Activated CD4-positive, alpha-beta T cell treated with anti-CD3 and anti-CD28 coated beads, Interleukin-10, Interleukin-2, amounts not matched to agents 100 ng/mL and 50 ng/mL, durations not matched to agents 16 hours and 8 hours (primary cell): ENCODE measurements at regions not wholly inside any gene's neighbourhood (a gene's known extent, or its start where the extent isn't known, plus 50 kb on each side); places are given as distances from the start of the nearest gene placed in this dataset.

Experiments used
- DNase-seq: peaks from one replicate; pipeline ENCODE4 v3.0.0-alpha.2; 2020

GRCh38 chr1:177567393-177567792, 396.6 kb downstream of the BRINP2 start:
- no peak for DNase-seq

GRCh38 chr1:177566495-177566894, 395.7 kb downstream of the BRINP2 start:
- DNase-seq = no peak

- DNase-seq = no peak
Observed at GRCh38 chr1:177561436-177561835, 390.7 kb downstream of the BRINP2 start.

- no peak for DNase-seq
Observed at GRCh38 chr1:177558372-177558771, 387.6 kb downstream of the BRINP2 start.

- DNase-seq = no peak
Observed at GRCh38 chr1:177556163-177556562, 385.4 kb downstream of the BRINP2 start.

DNA sequence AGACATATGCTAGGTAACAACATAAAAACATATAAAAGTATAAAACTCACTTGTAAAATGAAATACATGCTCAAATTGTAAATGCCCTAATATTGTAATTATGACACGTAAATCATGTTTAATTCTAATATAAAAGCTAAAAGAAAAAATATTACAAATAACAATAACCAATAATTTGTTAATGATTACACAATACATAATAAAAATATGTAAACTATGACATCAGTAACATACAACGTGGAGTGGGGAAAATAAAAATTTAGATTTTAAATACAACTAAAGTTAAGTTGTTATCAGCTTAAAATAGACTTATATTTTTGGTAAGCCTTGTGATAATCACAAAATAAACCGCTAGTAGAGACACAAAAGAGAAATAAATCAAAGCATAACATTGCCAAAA, 376.4 kb downstream of the BRINP2 start:
- DNase-seq = no peak

DNA sequence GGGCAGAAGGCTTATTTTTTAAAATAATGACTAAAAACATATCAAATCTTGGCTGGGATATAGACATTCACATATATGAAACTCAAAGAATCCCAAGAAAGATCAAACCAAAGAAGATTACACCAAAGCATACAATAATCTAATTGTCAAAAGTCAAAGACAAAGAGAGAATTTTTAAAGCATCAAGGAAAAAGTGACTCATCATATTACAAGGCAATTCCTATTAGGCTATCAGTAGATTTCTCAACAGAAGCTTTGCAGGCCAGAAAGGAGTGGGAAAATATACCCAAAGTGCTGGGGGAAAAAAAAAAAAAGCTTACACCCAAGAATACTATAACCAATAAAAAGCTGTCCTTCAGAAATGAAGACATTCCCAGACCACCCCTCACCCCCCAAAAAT, 375.6 kb downstream of the BRINP2 start:
- no peak for DNase-seq

DNA sequence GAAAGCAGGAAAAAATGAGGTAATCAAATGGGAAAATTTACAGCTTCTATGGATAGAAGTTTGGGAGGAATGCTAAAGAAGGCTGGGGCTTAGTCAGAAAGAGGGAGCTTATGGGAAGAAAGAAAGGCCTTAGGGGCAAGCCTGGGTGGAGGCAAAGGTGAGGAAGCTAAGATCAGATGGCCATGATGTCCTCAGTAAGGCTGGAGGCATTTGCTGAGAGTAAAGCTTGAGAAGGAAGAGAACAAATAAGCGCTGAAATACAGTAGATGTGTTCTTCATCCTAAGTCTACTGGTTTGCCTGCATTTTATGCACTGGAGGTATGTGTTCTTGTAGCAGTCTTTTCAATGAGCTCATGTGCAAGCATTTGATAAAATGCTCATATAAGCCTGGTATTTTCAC, 355.4 kb downstream of the BRINP2 start:
- no peak for DNase-seq

- no peak for DNase-seq
Observed at GRCh38 chr1:177525176-177525575, 354.4 kb downstream of the BRINP2 start.

DNA sequence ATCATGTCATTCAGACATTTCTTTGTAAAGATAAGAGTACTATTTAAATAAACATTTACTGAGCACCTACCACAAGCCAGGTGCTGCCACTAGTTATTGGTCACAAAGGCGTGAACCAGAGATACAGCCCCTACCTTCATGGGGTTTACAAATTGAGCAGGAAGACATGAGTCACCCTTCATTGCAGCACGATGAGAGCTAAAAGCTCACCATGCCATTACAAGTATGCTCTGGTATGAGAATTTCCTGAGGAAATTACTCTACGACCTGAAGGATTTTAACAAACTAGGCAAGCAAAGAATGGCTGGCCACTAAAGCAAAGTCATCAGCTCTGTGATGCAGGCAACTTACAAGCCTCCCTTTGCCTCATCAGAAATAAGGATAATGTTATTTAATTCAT, 346.8 kb downstream of the BRINP2 start:
- no peak for DNase-seq

DNA sequence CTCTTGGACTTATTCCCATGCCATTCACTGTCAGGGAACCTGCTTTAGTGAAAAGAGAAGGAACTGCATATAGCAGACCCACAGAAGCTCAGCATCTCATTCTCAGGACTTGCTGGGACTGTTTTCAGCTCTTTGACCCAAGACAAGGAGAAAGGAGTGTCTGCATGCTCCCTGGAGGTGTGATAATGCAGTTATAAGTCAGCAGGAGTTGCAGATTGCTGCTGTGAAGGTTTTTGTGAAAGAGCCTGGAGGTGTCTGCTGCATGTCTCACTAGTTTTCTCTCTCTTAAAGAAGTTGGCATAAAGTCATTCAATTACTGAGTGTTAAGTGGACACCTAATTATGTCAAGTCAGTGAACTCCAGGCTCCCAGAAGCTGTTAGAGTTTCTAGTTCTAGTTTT, 343.4 kb downstream of the BRINP2 start:
- no peak for DNase-seq

DNA sequence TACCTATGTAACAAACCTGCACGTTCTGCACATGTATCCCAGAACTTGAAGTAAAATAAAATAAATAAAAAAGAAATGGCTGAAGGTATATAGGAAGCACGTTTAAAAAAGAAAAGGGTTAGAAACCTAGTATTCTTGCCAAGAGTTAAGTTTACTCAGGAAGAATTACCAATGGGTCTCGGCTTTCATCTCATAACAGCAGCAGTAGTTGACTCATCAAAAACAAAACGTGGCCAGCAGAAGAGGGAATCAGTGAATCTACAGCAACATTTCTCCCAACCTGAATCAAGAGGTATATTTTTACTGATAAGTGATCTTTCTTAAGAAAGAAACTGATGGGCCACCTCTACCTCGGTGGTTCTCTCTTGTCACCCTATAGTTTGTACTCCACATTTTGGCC, 340.3 kb downstream of the BRINP2 start:
- no peak for DNase-seq

DNA sequence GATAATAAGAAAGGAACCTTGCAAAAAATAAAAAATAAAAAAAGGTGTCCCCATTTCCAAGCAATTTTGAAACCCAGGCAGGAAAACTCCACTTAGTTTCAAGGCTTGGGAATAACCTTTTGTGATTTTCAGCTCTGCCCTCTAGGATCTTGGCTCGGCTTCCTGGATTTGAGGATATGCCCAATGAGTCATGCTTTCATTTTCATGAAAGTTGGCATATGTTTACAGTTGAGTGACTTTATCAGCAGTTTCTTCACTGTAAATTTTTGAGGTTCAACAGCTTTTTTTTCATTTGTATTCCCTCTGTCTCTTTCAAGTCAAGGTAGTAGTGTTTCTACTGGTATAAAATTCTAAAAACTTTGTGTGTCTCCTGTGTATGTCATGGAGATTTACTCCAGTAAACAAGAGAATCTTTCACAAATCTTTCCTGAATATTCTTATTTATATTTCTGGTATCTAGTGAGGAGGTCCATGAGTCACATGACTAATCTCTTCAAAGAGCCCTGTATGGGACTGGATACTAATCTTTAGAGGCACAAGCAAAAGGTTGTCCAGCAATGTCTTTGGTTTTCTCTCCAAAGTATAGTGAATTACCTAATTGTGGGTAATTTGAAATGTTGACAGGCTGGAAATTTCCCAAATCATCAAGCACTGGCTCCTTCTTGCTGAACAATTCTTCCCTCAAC, 335.3 kb downstream of the BRINP2 start:
- DNase-seq = no peak

GRCh38 chr1:177495878-177496277, 325.1 kb downstream of the BRINP2 start:
- DNase-seq = no peak

DNA sequence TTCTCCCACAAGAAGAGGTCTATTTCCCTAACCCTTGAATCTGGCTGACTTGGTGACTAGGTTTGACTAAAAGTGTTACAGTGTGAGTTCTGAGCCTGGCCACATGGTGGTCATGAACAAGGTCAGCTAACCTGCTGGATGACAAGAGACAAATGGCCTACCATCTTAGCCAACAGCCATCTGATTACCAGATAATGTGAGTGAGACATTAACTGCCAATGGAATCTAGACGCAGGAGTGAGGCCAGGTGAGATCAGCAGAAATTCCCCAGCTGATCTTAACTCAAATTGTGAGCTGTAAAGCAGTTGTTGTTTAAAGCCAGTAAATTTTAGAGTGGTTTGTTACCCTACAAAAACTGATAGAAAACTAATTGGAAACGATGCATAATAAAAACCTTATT, 320.0 kb downstream of the BRINP2 start:
- no peak for DNase-seq

- DNase-seq = no peak
Observed at GRCh38 chr1:177490036-177490639, 319.4 kb downstream of the BRINP2 start.

- DNase-seq = no peak
Observed at GRCh38 chr1:177488722-177489121, 318.0 kb downstream of the BRINP2 start.

DNA sequence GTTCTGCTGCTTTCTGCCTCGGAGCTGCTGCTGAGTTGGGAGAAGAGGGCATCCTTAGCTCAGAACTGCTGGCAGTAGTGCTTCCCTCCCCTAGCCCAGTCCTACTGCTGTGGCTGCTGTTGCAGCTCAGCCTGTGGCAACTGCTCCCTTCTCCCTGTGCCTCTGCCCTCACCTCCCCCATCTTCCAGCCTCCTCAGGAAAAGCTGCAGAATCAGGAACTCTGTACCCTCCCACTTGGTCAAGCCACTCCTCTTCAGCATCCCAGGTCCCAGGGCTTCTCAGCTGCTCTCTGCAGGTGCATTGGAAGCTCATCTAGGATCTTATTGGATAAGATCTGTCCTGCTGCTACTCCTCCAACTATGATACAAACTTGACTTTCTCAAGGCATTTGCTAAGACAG, 316.7 kb downstream of the BRINP2 start:
- DNase-seq = no peak

GRCh38 chr1:177480741-177481305, 310.1 kb downstream of the BRINP2 start:
- no peak for DNase-seq

DNA sequence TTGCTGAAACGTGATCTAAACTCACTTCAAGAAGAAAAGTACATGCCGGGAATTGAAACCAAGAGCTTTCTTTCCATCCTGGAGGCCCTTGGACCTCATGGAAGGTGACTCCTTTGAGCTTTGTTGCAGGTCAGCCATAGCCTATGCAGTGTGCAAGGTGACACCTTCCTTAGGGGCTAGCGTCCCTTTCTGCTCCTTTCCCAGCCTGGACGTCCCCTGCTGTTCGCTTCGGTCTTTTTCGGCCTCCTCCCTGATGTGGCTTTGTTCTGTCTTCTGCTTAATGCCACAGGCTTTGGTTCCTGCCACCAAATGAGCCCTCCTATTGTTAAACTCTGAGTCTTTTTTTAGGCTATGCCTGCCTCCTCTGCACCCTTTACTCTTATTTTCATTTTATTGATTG, 308.8 kb downstream of the BRINP2 start:
- DNase-seq = no peak

DNA sequence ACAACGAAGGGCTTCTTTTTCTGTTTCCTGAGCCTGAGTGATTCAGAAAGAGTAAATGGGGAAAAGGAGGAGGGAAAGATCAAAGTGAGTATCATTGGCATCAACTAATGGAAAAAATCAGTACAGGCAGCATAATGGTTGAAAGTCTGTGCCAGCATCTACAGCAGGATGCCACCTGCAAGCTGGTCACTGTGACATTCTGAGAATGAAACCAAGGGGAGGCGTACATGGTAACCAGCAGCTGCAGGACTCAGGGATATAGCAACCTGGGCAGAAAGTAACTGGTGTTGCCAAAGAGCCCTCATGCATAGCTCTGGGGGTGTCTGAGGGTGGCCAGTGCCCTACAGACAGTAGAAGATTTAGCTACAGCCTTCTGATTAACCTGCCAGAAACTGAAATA, 305.9 kb downstream of the BRINP2 start:
- DNase-seq = no peak

DNA sequence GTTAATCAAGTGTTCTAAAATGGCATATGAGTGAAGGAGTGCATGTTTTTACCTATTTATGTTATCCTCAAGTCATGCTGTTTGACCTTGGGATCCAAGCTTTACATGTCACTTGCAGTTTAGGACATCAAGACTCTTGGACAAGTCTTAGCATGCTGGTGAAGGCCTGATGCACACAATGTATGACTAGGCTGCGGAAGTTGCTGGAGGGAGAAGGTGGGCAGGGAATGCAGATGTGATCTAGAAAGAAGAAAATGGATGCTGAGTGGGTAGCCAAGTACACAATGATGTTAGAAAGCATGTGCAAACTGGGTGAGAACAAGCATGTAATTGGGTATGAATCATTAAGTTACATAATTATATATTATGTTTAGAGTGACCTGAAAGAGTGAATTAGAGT, 301.8 kb downstream of the BRINP2 start:
- DNase-seq = no peak

GRCh38 chr1:177471244-177471643, 300.5 kb downstream of the BRINP2 start:
- DNase-seq = no peak

DNA sequence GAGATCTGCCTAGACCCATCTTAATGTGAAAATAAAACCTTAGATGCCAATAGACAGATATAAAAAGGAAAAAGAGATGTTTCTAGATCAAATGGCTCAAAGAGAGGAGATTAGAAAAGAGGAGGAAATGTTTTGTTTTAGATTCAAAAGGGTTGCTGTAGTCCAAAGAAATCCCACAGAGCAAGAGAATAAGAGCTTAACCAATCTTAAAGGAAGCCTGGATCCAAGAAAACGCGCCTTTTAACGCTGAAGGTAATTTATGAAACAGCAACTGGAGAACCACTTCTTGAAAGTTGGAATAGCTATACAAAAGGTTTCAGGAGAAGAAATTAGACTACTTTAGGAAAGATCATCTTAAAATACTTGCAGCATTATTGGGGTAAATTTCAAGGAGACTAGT, 298.8 kb downstream of the BRINP2 start:
- DNase-seq = no peak

- no peak for DNase-seq
Observed at GRCh38 chr1:177466286-177466685, 295.5 kb downstream of the BRINP2 start.
